ENCODE measurements at regions not wholly inside any gene's neighbourhood (a gene's known extent, or its start where the extent isn't known, plus 50 kb on each side); places are given as distances from the start of the nearest gene placed in this dataset.
"Not testable (repeated sequence)": the region's sequence is repeated elsewhere in the genome, so short reads cannot be mapped to it uniquely, and the experiment has no call there.

GRCh38 chr3:153925841-153926514, 195.2 kb upstream of the ARHGEF26 start:
- H3K27me3 ChIP-seq: no peaks in the 10 kb centered on the region
- H3K4me3 ChIP-seq: no peak overlapping the region
- TF ChIP-seq EZH2phosphoT487 (IDR thresholded peaks at IDR 0.05; ENCODE audit: low read depth, severe bottlenecking, unreplicated experiment) (no peak), EZH2 (IDR thresholded peaks at IDR 0.05; ENCODE audit: borderline replicate concordance) (no peak)
- TF ChIP-seq, protein P1, sequence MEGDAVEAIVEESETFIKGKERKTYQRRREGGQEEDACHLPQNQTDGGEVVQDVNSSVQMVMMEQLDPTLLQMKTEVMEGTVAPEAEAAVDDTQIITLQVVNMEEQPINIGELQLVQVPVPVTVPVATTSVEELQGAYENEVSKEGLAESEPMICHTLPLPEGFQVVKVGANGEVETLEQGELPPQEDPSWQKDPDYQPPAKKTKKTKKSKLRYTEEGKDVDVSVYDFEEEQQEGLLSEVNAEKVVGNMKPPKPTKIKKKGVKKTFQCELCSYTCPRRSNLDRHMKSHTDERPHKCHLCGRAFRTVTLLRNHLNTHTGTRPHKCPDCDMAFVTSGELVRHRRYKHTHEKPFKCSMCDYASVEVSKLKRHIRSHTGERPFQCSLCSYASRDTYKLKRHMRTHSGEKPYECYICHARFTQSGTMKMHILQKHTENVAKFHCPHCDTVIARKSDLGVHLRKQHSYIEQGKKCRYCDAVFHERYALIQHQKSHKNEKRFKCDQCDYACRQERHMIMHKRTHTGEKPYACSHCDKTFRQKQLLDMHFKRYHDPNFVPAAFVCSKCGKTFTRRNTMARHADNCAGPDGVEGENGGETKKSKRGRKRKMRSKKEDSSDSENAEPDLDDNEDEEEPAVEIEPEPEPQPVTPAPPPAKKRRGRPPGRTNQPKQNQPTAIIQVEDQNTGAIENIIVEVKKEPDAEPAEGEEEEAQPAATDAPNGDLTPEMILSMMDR (IDR thresholded peaks at IDR 0.05; ENCODE audit: poor library complexity): no peak
- H3K36me3 ChIP-seq (replicated peaks; ENCODE audit: insufficient read depth, low read depth): no peaks in the 10 kb centered on the region
- H3K27ac ChIP-seq: no peak overlapping the region
- DNase-seq (ENCODE audit: low spot score): no peak
- H2AFZ ChIP-seq: no peak overlapping the region
- H3K4me2 ChIP-seq: no peak overlapping the region
- H3K4me1 ChIP-seq (ENCODE audit: insufficient read depth): no peaks in the 10 kb centered on the region
- WGBS (ENCODE audit: low lambda C conversion rate, missing lambda C conversion rate): 91% methylated on average over 2 of the region's 2 CpGs
- no peaks in the 10 kb centered on the region for H3K9me3 ChIP-seq (ENCODE audit: low read depth)
- H3K79me2 ChIP-seq: no peaks in the 10 kb centered on the region
- no peaks in the 10 kb centered on the region for H4K20me1 ChIP-seq (ENCODE audit: insufficient read depth, poor library complexity, severe bottlenecking)
- no peaks in the 10 kb centered on the region for H3K9me2 ChIP-seq (replicated peaks; ENCODE audit: insufficient read depth)

DNA sequence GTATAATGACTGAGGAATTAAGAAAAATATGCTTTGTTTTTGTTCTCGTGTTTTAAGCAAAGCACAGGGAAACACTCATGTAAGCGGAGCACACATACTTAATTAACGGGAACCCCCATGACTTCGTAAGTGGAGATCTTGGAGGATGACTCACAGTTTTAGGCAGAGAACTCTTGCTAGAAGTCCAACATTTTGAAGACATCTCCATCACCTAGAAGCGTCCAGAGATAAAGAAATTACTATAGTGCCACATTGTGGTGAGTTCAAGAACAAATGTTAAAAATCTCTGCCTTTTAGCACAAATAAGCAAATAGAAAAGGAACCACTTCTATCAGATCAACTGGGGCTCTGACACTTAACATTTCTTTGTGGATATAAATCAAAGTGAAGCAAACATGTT, 194.1 kb upstream of the ARHGEF26 start:
- WGBS (ENCODE audit: low lambda C conversion rate, missing lambda C conversion rate): 62% methylated on average over 5 of the region's 5 CpGs
- no peak for TF ChIP-seq EZH2phosphoT487 (IDR thresholded peaks at IDR 0.05; ENCODE audit: low read depth, severe bottlenecking, unreplicated experiment)
- TF ChIP-seq, protein P1 (IDR thresholded peaks at IDR 0.05; ENCODE audit: poor library complexity): peak; percentile 48
- Histone ChIP-seq H3K27ac (no peak overlapping the region), H3K27me3 (no peaks in the 10 kb centered on the region), H2AFZ (no peak overlapping the region), H4K20me1 (ENCODE audit: insufficient read depth, poor library complexity, severe bottlenecking) (no peaks in the 10 kb centered on the region), H3K36me3 (replicated peaks; ENCODE audit: insufficient read depth, low read depth) (no peaks in the 10 kb centered on the region), H3K4me3 (no peak overlapping the region), H3K4me2 (no peak overlapping the region), H3K9me2 (replicated peaks; ENCODE audit: insufficient read depth) (no peaks in the 10 kb centered on the region), H3K9me3 (ENCODE audit: low read depth) (no peaks in the 10 kb centered on the region), H3K4me1 (ENCODE audit: insufficient read depth) (no peaks in the 10 kb centered on the region), H3K79me2 (no peaks in the 10 kb centered on the region)
- peak; percentile 38 for DNase-seq (ENCODE audit: low spot score)

DNA sequence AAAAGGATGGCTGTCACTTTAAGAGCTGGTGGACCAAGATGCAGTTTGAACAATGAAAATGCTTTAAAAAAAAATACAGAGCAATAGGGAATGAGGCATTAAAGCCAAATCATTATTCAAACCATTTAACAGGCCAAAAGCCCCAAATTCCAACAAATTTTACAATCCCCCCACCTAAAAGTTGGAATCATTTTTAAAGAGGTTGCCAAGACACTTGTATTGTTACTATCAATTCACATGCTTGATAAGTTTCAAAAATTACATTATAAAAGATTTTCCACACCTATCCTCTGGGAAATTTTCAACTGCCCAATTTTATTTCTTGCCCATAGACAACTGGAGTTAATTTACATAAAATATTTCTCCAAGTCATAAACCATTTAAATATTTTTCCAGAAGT, 192.3 kb upstream of the ARHGEF26 start:
- Histone ChIP-seq H3K9me3 (ENCODE audit: low read depth) (no peaks in the 10 kb centered on the region), H3K9me2 (replicated peaks; ENCODE audit: insufficient read depth) (no peaks in the 10 kb centered on the region), H3K4me1 (ENCODE audit: insufficient read depth) (no peaks in the 10 kb centered on the region), H3K27me3 (no peaks in the 10 kb centered on the region), H3K4me2 (no peak overlapping the region), H3K36me3 (replicated peaks; ENCODE audit: insufficient read depth, low read depth) (no peaks in the 10 kb centered on the region), H2AFZ (no peak overlapping the region), H3K4me3 (no peak overlapping the region), H3K79me2 (no peaks in the 10 kb centered on the region), H4K20me1 (ENCODE audit: insufficient read depth, poor library complexity, severe bottlenecking) (no peaks in the 10 kb centered on the region), H3K27ac (no peak overlapping the region)
- no peak for DNase-seq (ENCODE audit: low spot score)
- TF ChIP-seq EZH2phosphoT487 (IDR thresholded peaks at IDR 0.05; ENCODE audit: low read depth, severe bottlenecking, unreplicated experiment): no peak
- no peak for TF ChIP-seq EZH2 (IDR thresholded peaks at IDR 0.05; ENCODE audit: borderline replicate concordance)

DNA sequence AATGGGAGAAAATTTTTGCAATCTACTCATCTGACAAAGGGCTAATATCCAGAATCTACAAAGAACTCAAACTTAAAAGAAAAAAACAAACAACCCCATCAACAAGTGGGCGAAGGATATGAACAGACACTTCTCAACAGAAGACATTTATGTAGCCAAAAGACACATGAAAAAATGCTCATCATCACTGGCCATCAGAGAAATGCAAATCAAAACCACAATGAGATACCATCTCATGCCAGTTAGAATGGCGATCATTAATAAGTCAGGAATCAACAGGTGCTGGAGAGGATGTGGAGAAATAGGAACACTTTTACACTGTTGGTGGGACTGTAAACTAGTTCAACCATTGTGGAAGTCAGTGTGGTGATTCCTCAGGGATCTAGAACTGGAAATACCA, 187.7 kb upstream of the ARHGEF26 start:
- not testable (repeated sequence) for H3K27me3 ChIP-seq; H3K9me2 ChIP-seq (replicated peaks; ENCODE audit: insufficient read depth); H3K9me3 ChIP-seq (ENCODE audit: low read depth); H3K4me1 ChIP-seq (ENCODE audit: insufficient read depth); H3K36me3 ChIP-seq (replicated peaks; ENCODE audit: insufficient read depth, low read depth); H3K4me3 ChIP-seq; DNase-seq (ENCODE audit: low spot score); H3K27ac ChIP-seq; H4K20me1 ChIP-seq (ENCODE audit: insufficient read depth, poor library complexity, severe bottlenecking); H3K4me2 ChIP-seq; H3K79me2 ChIP-seq; H2AFZ ChIP-seq
- 93% methylated on average over 2 of the region's 2 CpGs for WGBS (ENCODE audit: low lambda C conversion rate, missing lambda C conversion rate)
